DOHH2 (cell line): ENCODE measurements at regions not wholly inside any gene's neighbourhood (a gene's known extent, or its start where the extent isn't known, plus 50 kb on each side); places are given as distances from the start of the nearest gene placed in this dataset.

Experiments
- H3F3A ChIP-seq: fragments of 200-600 bp; sonication (generic), shearing (Covaris generic); 2 replicates; pipeline ENCODE4 v1.6.0; 2016; ENCODE audit warnings: antibody characterized with exemption, mild to moderate bottlenecking; ENCODE audit not compliant: control insufficient read depth, insufficient read depth
- H3K27ac ChIP-seq: fragments of 200-600 bp; sonication (generic); 2 replicates; pipeline ENCODE4 v1.5.1; 2014; ENCODE audit warnings: low read depth, mild to moderate bottlenecking, low read length, moderate library complexity
- H3K27me3 ChIP-seq: fragments of 200-600 bp; sonication (generic); 2 replicates; pipeline ENCODE4 v1.6.1; 2014; ENCODE audit warnings: mild to moderate bottlenecking, low read length, mixed read lengths; ENCODE audit not compliant: control insufficient read depth
- H3K36me3 ChIP-seq: fragments of 200-600 bp; sonication (generic); 2 replicates; pipeline ENCODE4 v1.6.1; 2014; ENCODE audit warnings: mild to moderate bottlenecking, low read length, moderate library complexity, mixed read lengths; ENCODE audit not compliant: control insufficient read depth
- H3K4me1 ChIP-seq: fragments of 200-600 bp; sonication (generic); 2 replicates; pipeline ENCODE4 v1.6.1; 2014; ENCODE audit warnings: mild to moderate bottlenecking, low read length, mixed read lengths; ENCODE audit not compliant: control insufficient read depth
- H3K4me2 ChIP-seq: fragments of 200-600 bp; sonication (generic); 2 replicates; pipeline ENCODE4 v1.6.0; 2014; ENCODE audit warnings: mild to moderate bottlenecking, low read length, moderate library complexity
- H3K4me3 ChIP-seq: fragments of 200-600 bp; sonication (generic); 2 replicates; pipeline ENCODE4 v1.5.1; 2014; ENCODE audit warnings: mild to moderate bottlenecking, low read length, mixed read lengths
- H3K79me2 ChIP-seq: fragments of 200-600 bp; sonication (generic); 2 replicates; pipeline ENCODE4 v1.6.1; 2014; ENCODE audit warnings: mild to moderate bottlenecking, low read length, mixed read lengths; ENCODE audit not compliant: control insufficient read depth
- H3K9me2 ChIP-seq: fragments of 200-600 bp; sonication (generic); replicated peaks from 2 replicates; pipeline ENCODE4 v1.6.1; 2014; ENCODE audit warnings: mild to moderate bottlenecking, low read length, mixed read lengths; ENCODE audit not compliant: control insufficient read depth
- H3K9me3 ChIP-seq: fragments of 200-600 bp; sonication (generic); 2 replicates; pipeline ENCODE4 v1.6.1; 2014; ENCODE audit warnings: antibody characterized with exemption, low read length, mixed read lengths; ENCODE audit not compliant: control insufficient read depth, insufficient read depth
- H4K20me1 ChIP-seq: fragments of 200-600 bp; sonication (generic); 2 replicates; pipeline ENCODE4 v1.6.0; 2014; ENCODE audit warnings: low read depth, mild to moderate bottlenecking, antibody characterized with exemption, low read length, moderate library complexity; ENCODE audit not compliant: control insufficient read depth, insufficient read depth
- CTCF ChIP-seq: fragments of 200-600 bp; sonication (generic); IDR thresholded peaks from one replicate; pipeline ENCODE4 v1.5.1; 2014; ENCODE audit warnings: antibody characterized with exemption, mild to moderate bottlenecking, low read depth, low read length; ENCODE audit not compliant: poor library complexity, severe bottlenecking
- EZH2phosphoT487 ChIP-seq: fragments of 200-600 bp; sonication (generic); IDR thresholded peaks from 2 replicates; pipeline ENCODE4 v1.6.1; 2017; ENCODE audit warnings: borderline replicate concordance, mild to moderate bottlenecking, antibody characterized with exemption, low read length, moderate library complexity, mixed read lengths

GRCh38 chr7:25559581-25560367, 331.5 kb upstream of the NPVF start:
- Histone ChIP-seq H3K27me3 (peaks cover 23% of the 10 kb centered on the region), H3F3A (no peaks in the 10 kb centered on the region), H3K27ac (no peak overlapping the region), H3K9me3 (no peaks in the 10 kb centered on the region), H3K4me1 (no peaks in the 10 kb centered on the region), H3K9me2 (no peaks in the 10 kb centered on the region), H3K36me3 (no peaks in the 10 kb centered on the region), H3K79me2 (no peaks in the 10 kb centered on the region), H3K4me3 (no peak overlapping the region), H3K4me2 (no peak overlapping the region), H4K20me1 (no peaks in the 10 kb centered on the region)
- TF ChIP-seq CTCF: no peak
- no peak for TF ChIP-seq EZH2phosphoT487

- H3K27me3 ChIP-seq: peaks cover 15% of the 10 kb centered on the region
- no peaks in the 10 kb centered on the region for H3K36me3 ChIP-seq
- H3K9me2 ChIP-seq: no peaks in the 10 kb centered on the region
Observed at GRCh38 chr7:25562673-25563182, 334.4 kb upstream of the NPVF start.

DNA sequence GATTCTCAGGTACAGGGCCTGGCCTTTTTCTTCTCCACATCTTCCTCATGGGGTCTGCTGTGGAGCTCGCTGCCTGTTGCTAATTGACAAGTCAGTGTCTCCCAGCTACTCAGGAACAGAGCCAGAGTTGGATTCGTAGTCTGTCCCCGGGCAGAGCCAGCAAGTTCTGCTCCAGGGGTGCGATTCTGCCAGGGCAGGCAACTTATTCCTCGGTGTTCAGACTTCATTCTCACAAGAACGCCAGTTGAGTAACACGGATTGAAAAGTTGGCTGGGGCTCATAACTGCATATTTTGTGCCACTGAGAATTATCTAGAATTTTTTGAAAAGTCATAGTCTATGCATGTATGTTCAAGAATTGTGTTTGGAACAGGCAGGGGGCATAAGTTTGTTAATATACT, 336.7 kb upstream of the NPVF start:
- TF ChIP-seq CTCF: no peak
- TF ChIP-seq EZH2phosphoT487: no peak
- Histone ChIP-seq H3K27ac (no peak overlapping the region), H3K4me3 (no peak overlapping the region), H3K27me3 (peaks cover 7% of the 10 kb centered on the region; the same call in 1 of the 2 replicates), H3K4me2 (no peak overlapping the region), H3K4me1 (no peaks in the 10 kb centered on the region; the same call in 1 of the 2 replicates), H3K36me3 (no peaks in the 10 kb centered on the region), H4K20me1 (no peaks in the 10 kb centered on the region), H3K9me2 (no peaks in the 10 kb centered on the region), H3K9me3 (no peaks in the 10 kb centered on the region), H3F3A (no peaks in the 10 kb centered on the region), H3K79me2 (no peaks in the 10 kb centered on the region)

More at GRCh38 chr7:25562673-25563182, 334.4 kb upstream of the NPVF start:
- Histone ChIP-seq H4K20me1 (no peaks in the 10 kb centered on the region), H3K79me2 (no peaks in the 10 kb centered on the region), H3F3A (no peaks in the 10 kb centered on the region), H3K4me2 (no peak overlapping the region), H3K27ac (no peak overlapping the region), H3K4me1 (no peaks in the 10 kb centered on the region; the same call in 1 of the 2 replicates), H3K4me3 (no peak overlapping the region), H3K9me3 (no peaks in the 10 kb centered on the region)
- TF ChIP-seq CTCF (no peak), EZH2phosphoT487 (no peak)
